GM12873 (cell line): ENCODE measurements at regions not wholly inside any gene's neighbourhood (a gene's known extent, or its start where the extent isn't known, plus 50 kb on each side); places are given as distances from the start of the nearest gene placed in this dataset.

Experiments used
- CTCF ChIP-seq: IDR thresholded peaks from 2 replicates; pipeline ENCODE4 v1.5.1; 2012; ENCODE audit warnings: low read depth, mild to moderate bottlenecking, moderate library complexity, low read length, control low read depth; ENCODE audit not compliant: insufficient read depth; ENCODE audit errors: missing control alignments

DNA sequence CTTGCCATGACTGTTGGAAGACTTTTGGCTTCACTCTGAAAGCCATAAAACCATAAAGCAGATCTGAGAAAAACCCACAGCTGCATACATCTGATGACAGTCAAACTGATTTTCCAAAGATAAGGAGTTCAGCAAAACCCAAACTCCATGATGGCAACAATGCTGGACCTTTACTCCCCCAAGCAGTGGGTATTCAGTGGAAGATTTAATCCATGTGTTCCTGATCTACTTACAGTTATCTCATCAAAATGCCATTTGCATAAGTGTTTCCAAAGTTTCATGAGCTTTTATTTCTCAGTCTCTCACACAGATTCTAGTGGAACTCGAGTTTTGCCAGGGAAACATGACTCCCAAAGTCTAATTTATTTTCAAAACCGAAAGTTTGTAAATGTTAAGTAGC lies 184.9 kb downstream of the ZC3H11B start:
- TF ChIP-seq CTCF = no peak

DNA sequence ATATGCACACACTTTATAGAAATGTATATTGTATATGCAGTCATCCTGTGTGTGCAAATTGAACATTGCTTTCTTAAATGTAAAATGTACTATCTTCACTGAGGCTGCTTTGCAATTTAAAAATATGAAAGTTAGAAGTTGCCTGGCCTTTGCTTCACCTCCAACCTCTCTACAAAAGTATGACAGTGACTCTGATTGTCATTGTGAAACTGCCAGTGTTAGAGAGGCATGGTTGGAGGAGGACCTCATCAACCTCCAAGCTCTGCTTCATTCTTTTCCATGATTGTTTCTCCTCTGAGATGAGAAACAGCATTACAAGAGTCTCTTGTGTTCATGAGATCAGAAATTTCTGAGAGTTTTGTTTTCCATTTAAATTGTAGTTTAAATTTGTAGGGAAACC lies 185.5 kb downstream of the ZC3H11B start:
- TF ChIP-seq CTCF = no peak

- no peak for TF ChIP-seq CTCF
Observed at GRCh38 chr1:219422811-219423598, 189.9 kb downstream of the ZC3H11B start.

DNA sequence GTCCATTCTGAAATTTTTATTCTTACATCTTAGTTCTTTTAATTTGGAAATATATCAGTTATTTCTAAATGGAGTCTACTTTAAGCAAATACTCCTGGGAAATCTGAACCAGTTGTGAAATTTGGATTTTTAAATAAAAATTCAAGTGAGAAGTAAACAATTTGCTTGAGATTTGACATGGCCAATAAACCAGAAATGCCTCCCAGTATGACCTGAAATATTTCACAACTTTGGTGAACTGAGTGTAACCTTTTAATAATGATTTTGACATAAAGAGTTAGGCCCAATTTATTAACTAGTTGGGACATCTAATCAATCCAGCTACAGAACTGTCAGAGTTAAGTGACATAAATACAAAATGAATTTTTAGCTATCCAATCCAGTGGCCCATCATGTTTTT lies 192.0 kb downstream of the ZC3H11B start:
- TF ChIP-seq CTCF = no peak

DNA sequence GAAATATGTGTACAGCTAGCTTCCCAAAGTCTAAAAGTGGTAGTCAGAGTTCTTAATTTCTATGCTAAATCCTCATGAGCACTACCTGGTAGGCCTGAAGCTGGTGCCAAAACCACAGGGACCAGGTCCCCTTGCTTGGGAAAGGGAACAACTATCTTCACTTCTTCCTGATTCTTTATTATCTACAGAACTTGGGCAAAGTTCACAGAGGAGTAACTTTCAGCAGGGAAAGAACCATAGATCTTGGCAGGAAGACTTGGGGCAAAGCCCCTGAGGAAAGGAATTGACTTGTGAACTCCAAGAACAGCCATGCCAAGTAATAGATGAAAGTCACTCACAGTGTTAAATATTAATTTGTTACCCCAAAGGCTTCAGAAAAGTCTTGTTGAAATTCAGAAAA lies 193.0 kb downstream of the ZC3H11B start:
- TF ChIP-seq CTCF = no peak

DNA sequence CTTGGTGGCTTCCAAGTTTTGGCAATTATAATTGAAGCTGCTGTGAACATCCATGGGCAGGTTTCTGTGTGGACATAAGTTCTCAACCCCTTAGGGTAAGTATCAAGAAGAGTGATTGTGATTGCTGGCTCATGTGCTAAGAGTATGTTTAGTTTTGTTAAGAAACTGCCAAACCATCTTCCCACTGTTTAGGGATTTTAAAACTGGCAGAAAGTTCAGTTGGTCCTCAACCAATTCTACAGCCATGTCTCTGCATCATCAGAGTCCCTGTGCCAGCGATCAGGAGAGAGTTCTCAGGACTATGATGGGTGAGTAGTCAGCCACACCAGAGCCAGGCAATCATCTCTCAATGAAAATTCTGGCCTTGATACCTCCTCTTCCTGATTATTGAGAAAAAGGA lies 193.8 kb downstream of the ZC3H11B start:
- TF ChIP-seq CTCF = no peak

DNA sequence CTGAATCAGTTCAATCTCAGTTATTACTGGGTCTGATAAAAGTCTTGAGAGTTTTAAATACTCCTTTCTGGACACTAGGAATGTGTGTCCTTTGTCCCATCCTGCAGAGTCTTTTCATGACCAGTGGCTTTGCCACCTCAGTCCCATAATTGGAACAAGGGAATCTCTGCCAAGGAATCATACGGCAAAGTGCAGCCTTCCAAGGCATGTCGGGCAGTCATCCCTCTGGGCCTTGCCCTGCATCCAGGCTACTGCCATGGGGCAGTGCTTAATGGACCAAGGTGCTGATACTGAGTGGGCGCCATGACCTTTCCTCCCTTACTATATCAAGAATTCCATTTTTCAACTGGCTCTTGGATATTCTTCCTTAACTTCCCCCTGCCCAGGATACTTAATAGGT lies 195.3 kb downstream of the ZC3H11B start:
- TF ChIP-seq CTCF = no peak
